C4-2B (cell line): ENCODE measurements at regions not wholly inside any gene's neighbourhood (a gene's known extent, or its start where the extent isn't known, plus 50 kb on each side); places are given as distances from the start of the nearest gene placed in this dataset.

Experiments
- ZFX ChIP-seq: fragments of 450-650 bp; IDR thresholded peaks from 2 replicates; pipeline ENCODE4 v1.6.1; 2017
- TF ChIP-seq, protein P1 (sequence below): fragments of 450-650 bp; conservative IDR thresholded peaks from 2 replicates; pipeline ENCODE4 v1.5.1; 2017; ENCODE audit warnings: mild to moderate bottlenecking

DNA sequence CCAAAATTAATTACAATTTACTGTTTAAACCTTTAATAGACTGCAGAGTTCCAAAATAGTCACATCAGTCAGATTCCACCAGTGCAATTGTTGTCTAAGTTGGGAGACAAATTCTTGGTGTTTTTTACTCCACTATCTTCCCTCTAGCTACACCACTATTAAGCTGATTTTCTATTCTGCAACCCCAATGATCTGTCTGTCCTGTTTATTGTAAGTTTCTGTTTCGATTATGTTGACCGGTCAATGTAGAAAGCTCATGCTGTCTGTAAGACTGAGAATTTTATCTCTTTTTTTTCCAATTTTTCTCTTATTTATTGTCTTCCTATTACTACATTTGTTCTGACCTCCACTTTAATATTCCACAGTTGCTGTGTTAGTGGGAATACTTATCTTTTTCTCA, 557.5 kb downstream of the SH2D4B start:
- TF ChIP-seq, protein P1, sequence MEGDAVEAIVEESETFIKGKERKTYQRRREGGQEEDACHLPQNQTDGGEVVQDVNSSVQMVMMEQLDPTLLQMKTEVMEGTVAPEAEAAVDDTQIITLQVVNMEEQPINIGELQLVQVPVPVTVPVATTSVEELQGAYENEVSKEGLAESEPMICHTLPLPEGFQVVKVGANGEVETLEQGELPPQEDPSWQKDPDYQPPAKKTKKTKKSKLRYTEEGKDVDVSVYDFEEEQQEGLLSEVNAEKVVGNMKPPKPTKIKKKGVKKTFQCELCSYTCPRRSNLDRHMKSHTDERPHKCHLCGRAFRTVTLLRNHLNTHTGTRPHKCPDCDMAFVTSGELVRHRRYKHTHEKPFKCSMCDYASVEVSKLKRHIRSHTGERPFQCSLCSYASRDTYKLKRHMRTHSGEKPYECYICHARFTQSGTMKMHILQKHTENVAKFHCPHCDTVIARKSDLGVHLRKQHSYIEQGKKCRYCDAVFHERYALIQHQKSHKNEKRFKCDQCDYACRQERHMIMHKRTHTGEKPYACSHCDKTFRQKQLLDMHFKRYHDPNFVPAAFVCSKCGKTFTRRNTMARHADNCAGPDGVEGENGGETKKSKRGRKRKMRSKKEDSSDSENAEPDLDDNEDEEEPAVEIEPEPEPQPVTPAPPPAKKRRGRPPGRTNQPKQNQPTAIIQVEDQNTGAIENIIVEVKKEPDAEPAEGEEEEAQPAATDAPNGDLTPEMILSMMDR, result no peak
- no peak for TF ChIP-seq ZFX
